GM21381 (cell line): ENCODE measurements at regions not wholly inside any gene's neighbourhood (a gene's known extent, or its start where the extent isn't known, plus 50 kb on each side); places are given as distances from the start of the nearest gene placed in this dataset.
"Not testable (repeated sequence)": the region's sequence is repeated elsewhere in the genome, so short reads cannot be mapped to it uniquely, and the experiment has no call there.

Source experiments
- ATAC-seq: cut with Tn5 transposase; IDR thresholded peaks from one replicate; pipeline ENCODE4 v1.9.1; 2021; ENCODE audit warnings: mild to moderate bottlenecking, moderate library complexity; ENCODE audit not compliant: unreplicated experiment

DNA sequence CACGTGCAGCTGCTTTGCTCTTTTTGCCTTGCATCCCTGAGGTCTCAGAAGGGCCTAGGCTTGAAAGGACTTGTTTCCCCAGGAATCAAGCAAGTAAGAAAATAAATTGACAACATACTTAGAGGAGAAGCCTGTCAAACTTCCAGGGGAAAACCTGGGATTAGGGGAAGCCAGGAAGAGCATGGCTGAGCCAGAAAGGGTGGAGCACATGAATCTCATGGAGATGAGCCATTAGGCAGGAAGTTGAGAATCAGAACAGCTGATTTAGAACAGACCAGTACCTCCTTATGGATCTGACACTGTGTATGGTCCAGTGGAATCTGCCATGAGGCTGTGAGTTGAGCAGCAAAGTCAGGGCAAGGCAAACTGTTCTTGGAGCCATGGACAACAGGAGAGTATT is 511.0 kb downstream of the RPIA start:
- not testable (repeated sequence) for ATAC-seq

GRCh38 chr2:89205153-89205552 is 513.7 kb downstream of the RPIA start:
- ATAC-seq: not testable (repeated sequence)

DNA sequence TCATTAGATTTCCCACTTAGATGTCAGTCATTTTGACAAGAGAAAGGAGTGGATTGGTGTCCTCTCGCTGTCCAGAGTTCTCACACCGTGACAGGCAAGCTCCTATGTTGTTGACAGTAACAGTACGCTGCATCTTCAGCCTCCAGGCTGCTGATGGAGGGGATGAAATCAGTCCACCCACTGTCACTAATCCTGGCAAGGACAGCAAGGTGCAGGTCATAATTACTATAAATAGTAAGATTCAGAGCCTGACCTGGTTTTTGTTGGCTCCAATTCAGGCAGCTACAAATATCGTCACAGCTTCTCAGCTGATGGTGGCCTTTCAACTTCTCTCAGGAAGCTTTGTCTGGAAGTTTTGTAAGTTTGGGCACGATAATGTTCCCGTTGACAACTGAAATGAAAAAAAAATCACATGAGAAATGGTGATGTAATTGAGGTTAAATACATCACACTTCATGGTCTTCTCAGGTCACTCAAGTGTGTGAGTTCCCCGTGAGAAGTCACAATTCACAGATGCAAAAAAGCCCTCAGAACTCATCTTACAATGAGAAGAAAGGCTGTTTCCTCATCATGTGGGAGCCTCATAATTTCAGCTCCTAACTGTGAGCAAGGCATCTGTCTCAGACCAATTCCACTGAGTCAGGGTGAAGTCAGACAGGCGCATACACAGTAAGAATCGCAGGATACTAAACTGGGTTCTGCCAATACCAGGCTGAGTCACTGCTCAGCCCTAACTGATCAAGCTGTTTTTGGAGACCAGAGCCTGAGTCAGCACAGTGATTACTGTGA is 516.9 kb downstream of the RPIA start:
- not testable (repeated sequence) for ATAC-seq

DNA sequence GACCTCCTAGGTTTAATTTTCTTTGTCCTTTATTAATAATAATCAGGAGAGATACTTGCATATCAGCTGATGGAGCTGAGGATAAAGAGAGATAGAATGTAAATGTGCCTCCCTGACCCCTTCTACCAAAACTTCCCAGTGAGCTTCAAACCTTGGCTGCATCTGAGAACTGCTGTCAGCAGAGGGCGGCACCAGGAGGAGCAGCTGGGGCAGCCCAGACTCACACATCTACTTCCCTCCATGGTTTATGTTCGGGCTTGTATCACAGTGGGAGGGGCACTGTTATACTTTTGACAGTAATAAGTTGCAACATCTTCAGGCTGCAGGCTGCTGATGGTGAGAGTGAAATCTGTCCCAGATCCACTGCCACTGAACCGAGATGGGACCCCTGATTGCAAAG is 521.7 kb downstream of the RPIA start:
- not testable (repeated sequence) for ATAC-seq

DNA sequence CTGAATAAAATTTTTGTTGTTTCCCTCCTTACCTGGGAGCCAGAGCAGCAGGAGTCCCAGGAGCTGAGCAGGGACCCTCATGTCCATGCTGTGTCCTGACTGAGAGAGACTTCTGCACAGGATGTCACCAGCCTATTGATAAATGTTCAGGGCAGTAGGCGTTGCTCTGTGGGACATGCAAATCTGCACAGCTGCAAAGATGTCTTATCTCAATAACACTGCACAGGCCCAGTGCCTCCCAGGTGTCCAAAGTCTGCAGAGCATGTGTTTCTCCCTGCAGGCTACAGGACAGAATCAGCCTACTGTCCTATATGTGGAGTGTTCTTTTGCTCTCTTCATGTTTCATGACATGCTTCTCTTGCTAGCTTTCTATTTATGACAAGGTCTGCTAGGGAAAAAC is 522.3 kb downstream of the RPIA start:
- ATAC-seq: not testable (repeated sequence)

- ATAC-seq: not testable (repeated sequence)
Observed at GRCh38 chr2:89221474-89221873, 530.0 kb downstream of the RPIA start.

GRCh38 chr2:89222063-89222732 is 530.7 kb downstream of the RPIA start:
- not testable (repeated sequence) for ATAC-seq

- ATAC-seq: not testable (repeated sequence)
Observed at GRCh38 chr2:89224803-89225202, 533.3 kb downstream of the RPIA start.

GRCh38 chr2:89229979-89230378 is 538.5 kb downstream of the RPIA start:
- not testable (repeated sequence) for ATAC-seq

GRCh38 chr2:89231241-89231640 is 539.8 kb downstream of the RPIA start:
- ATAC-seq: not testable (repeated sequence)

GRCh38 chr2:89233931-89234330 is 542.5 kb downstream of the RPIA start:
- ATAC-seq: not testable (repeated sequence)

DNA sequence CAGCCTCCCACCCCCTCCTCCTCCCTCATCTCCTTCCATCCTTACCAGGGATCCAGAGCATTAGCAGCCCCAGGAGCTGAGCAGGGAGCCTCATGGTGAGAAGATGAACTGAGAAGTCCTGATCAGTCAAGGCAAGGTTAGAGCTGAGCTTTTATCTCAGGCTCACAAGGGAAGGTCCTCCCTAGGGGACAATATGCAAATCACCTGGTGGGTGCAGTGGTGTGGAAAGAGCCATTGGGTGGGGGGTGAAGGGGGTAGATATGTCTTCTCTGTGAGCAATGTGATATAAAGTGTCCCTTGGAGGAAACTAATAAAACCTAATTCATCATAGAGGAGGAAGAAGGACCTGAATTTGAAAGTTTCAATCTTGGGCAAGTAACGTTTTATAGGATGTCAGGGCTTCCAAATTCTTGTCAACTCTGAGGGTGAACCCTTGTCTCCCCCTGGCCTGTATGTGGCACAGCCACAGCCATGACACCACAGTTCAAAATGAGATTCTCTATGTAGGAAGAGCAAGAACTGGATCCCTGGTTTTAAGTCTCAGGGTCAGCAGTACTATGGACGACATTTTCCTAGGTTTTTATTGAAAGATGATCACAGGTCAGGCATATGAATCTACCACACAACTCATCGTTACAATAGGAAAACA is 543.5 kb downstream of the RPIA start:
- not testable (repeated sequence) for ATAC-seq

DNA sequence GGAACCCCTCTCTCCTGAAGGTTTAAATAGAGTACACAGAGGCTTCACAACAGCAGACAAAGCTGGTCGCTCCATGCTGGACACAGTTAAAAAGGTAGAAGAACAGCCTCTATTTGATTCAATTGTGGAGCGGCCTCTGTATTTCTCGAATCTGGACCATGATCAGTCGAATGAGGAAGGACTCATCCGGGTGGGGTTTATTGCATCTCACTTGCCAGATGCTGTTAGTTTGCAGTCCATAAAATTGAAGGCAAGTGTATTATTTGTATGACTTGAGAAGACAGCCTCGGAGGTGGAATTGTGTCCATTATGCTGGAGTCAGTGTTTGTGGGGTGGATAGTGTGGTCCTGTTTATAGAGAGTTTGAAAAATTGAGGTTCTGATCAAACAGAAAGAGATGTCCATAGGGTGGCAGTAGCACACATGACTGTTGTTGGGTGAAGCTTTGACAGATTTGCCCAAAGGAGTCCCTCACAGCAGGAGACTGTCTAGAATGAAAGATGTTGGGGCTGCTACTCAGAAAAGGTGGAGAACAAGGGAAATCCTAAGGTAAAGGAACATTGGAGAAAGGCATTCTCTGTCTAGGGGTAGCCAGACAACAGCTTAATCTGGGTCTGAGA is 545.5 kb downstream of the RPIA start:
- not testable (repeated sequence) for ATAC-seq

- ATAC-seq: not testable (repeated sequence)
Observed at GRCh38 chr2:89237783-89238182, 546.3 kb downstream of the RPIA start.

DNA sequence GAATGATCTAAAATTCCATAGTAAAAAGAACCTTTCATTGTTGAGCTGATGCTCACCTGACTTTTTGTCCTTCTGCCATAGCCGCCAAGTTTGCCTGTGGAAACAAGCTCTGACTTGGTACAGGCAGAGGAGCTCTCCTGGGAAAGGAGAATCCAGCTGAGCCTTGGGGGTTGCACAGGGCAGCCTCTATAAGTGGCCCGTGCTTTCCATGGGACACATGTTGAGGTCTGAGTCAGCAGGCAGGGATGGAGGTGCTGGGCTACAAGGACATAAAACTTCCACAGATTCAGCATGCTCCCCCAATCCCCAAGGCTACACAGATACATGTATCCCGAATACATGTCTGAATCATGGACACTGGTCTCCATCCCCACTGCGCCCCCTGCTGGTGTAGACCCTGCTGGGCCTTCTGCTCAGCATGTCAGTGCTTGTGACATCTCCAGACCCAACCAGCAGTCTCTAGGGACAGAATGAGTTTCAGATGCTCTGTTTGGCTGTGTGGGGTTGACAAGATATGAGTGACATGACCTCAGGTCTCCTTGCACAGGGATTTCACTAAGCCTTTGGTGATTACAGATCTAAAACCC is 551.7 kb downstream of the RPIA start:
- peak; percentile 96 for ATAC-seq

- ATAC-seq: not testable (repeated sequence)
Observed at GRCh38 chr2:89244407-89244806, 552.9 kb downstream of the RPIA start.

DNA sequence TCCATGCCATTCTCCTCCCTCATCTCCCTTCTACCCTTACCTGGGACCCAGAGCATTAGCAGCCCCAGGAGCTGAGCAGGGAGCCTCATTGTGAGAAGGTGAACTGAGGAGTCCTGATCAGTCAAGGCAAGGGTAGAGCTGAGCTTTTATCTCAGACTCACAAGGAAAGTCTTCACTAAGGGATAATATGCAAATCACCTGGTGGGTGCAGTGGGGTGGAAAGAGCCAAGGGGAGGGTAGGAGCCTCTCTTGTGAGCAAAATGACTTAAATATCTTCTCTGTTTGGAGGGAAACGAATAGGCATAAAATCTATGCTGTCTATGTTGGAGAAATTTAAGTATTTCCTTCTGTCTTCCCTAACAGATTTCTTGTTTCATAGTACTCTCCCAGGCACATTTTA is 554.0 kb downstream of the RPIA start:
- not testable (repeated sequence) for ATAC-seq

- not testable (repeated sequence) for ATAC-seq
Observed at GRCh38 chr2:89246027-89246426, 554.6 kb downstream of the RPIA start.

DNA sequence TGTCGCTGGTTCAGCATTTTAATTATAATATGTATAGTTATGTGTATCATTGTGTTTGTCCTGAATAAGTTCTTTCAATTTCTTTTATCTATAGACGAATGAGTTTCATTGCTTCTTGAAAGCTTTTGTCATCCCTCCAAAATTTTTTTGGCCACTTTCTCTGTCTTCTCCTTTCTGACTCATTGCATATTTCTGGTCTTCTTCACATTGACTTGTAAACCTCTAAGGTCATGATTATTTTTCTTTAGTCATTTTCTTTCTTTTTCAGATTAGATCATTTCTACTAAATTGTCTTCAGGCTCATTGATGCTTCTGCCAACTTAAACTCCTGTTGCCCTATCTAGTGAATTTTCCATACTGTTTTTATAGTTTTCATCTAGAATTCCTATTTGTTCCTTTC is 555.1 kb downstream of the RPIA start:
- not testable (repeated sequence) for ATAC-seq

DNA sequence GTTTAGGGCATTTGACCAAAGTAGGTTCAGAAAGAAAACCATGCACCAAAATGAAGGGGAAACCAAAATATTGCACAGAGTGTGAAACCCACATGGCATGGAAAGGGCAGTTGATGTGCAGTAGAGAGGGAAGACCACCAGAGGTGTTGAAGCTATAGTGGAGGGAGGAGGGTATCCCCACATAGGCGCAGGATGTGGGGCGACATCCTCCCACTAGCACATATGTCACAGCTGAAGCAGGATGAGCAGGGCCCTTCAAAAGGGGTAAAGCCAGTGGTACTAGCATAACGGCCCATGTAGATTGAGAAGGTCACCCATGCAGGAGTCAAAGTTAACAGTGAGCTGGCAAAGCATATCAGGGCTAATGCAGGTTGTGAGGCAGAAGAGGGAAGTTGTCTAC is 563.5 kb downstream of the RPIA start:
- ATAC-seq: not testable (repeated sequence)

DNA sequence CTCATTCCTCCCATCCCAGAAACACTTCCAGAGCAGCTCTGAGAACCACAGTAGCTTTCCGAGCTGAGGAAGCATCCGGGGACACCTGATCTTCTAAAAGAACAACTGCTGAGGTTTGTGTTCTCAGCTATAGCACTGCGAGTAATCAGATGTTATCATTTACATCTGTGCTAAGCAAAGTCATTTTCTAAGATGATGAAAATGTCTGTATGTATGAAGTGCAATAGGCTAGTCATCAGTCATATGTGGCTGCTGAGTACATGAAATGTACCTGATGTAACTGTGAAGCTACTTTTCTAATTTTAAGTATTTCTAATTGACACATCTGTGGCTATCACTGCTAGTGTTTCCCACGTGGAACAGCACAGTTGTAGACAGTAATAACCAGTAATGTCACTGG is 582.0 kb downstream of the RPIA start:
- ATAC-seq: not testable (repeated sequence)
